Kidney tubule cell (primary cell): ENCODE measurements at regions not wholly inside any gene's neighbourhood (a gene's known extent, or its start where the extent isn't known, plus 50 kb on each side); places are given as distances from the start of the nearest gene placed in this dataset.

ENCODE experiments used
- DNase-seq: peaks from one replicate; pipeline ENCODE4 v3.0.0-alpha.2; 2018; ENCODE audit warnings: low spot score

- no peak for DNase-seq
Observed at GRCh38 chr20:52864916-52865605, 107.1 kb upstream of the TSHZ2 start.

DNA sequence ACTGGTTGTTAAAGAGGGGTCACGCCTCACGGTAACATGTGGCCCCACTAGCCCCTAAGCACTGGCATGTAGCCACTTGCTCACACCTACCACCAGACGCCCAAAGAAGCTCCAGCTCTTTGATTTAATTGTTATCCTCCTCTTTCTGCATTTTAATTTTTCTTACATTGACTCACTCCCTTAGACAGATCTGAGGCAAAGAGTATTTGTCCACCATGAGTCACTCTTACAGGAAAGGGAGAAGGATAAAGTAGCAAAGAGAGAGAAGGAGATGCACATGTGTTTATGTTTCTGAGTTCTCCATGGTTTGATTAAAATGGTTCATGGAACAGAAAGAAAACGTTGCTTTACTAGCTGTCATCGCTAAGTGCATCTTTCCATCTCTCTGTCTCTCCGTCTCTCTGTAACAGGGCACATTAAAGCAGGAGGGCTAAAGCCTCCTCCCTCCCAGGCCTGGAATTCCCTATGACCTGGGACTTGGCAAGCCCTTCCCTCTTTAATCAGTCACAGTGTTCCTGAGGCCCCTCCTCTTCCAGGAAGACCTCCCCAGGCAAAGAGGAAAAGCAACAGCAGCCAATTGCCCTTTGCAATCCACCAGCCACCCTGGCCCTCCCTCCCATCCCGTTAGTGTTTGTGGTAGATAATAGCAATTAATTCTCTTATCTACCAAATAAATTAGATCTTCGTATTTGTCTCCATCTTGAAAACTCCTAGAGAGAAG lies 112.8 kb upstream of the TSHZ2 start:
- DNase-seq = peak; percentile 69

DNA sequence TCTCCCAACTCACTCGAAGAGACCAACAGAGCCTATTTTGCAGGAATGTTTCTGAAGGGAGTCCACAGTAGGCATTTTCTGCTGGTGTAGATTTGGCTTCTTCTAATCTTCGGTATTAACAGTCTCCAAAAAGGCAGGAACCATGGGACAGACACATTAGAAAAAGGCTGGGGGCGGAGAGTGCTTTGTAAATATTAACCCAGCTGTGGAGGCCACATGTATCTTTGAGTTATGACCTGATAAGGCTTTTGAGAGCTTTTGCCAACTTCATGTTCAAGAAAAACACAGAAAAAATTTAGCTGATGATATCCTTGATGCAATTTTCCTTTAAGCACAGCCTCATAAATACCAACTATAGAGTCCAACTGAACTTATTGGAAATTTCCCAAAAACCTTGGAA lies 119.4 kb upstream of the TSHZ2 start:
- DNase-seq = no peak

GRCh38 chr20:52847731-52848359 lies 124.3 kb upstream of the TSHZ2 start:
- no peak for DNase-seq

DNA sequence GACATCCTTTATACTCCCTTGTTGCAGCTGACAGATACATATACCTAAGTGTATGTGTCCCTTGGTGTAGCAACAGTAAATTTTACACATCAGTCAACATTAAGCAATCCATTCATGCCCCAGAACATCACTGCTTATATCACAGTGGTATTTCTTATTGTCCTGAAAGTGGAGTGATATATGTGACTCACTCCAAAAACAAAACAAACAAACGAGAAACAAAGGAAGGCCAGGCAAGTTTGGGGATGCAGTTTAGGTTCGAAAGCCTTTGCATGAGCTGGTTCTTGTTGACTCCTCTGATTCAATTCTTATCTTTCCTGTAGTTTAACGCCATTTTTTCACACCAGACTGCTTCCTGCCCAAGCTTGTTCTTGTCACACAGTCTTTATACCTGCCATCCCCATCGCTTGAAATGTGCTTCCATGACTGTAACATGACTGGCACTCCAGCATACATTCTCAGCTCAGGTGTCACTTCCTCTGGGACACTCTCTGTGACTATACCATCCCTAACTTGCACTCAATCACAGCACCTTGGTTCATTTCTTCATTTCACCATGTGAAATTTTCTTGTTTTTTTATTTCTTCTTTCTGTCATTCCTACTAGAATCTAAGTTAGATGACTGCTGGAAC lies 125.0 kb upstream of the TSHZ2 start:
- no peak for DNase-seq

GRCh38 chr20:52845044-52845443 lies 127.1 kb upstream of the TSHZ2 start:
- no peak for DNase-seq

DNA sequence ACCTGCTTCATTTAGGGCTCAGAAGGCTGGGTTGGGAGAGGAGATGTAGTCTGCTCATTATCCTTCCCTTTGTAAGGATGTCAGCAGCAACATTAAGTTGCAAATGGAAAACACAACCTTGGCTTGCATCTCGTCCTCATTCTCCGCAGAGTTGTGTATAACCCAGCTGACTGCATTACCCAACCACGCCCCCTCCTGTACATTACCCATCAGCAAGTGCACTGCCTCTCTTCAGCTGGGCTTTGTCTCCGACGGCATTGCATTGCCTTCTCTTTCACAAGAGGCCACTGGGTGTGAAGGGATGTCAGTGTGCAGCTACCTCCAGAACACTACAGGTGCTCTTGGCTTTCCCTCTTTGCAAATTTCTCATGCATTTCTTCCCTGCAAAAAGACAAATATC lies 128.7 kb upstream of the TSHZ2 start:
- DNase-seq = no peak

DNA sequence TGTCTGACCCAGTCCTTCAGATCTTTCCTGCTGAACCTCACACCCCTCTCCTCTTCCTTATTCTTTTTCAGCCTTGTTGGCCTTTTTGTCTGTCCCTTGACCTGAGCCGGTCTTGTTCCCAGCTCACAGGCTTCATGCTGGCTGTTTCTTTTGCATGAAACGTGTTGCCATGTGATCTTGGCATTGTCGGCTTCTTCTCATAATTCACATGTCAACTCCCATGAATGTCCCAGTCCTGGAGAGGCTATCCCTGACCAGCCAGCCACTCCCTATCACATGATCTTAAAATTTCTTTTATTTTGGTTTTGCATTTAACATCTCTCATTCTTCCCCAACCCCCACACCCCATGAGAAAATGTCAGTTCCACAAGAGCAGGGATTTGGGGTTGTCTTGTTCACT lies 131.2 kb upstream of the TSHZ2 start:
- no peak for DNase-seq

GRCh38 chr20:52840041-52840440 lies 132.1 kb upstream of the TSHZ2 start:
- DNase-seq = no peak

DNA sequence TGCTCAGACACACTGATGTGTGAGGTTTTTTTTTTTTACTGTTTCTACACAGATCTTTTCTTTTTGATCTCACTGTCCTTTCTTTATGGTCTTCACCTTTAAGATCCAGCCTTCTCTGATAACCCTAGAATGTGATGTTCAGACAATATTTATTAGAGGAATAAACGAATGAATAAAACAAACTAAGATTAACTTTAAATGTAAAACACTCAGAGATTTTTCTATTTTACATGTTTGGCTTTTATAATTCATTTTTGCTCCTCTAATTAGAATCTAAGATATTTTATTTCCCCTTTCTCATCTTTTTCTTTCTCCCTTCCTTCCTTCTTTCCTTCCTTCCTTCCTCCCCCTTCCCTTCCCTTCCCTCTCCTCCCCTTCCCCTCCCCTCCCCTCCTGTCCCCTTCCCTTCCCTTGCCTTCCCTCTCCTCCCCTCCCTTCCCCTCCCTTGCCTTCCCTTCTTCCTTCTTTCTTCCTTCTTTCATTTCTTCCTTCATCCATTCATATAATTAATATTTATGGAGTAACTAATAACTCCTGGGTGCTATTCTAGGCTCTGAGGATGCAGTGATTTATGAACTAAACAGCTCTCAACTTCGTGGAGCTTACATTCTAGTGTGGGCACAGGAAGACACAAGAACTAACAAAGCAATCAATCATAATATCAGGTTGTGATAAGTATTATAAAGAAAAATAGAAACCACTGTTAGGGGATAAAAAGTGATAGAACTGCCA lies 133.5 kb upstream of the TSHZ2 start:
- DNase-seq = no peak

DNA sequence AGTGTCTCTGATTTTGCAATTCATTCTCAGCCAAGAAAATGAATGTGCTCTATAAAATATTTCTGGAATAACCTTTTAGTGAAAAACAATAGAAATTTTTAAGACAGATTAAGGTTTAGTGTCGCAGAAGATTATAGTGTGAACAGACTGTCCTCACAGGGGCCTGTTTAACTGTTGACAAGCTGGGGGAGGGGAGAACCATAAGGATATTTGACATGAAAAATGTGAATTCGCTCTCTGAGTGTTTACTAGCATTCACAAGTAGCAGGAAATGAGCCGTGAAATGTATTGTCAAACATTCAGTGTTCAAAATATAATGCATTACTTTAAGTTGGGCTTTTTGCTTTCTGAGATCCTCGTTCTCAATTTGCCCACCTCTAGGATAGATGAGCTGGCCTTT lies 134.8 kb upstream of the TSHZ2 start:
- DNase-seq = no peak

- DNase-seq = no peak
Observed at GRCh38 chr20:52833901-52834300, 138.3 kb upstream of the TSHZ2 start.

GRCh38 chr20:52832151-52832774 lies 139.9 kb upstream of the TSHZ2 start:
- no peak for DNase-seq

GRCh38 chr20:52830598-52830997 lies 141.6 kb upstream of the TSHZ2 start:
- no peak for DNase-seq

DNA sequence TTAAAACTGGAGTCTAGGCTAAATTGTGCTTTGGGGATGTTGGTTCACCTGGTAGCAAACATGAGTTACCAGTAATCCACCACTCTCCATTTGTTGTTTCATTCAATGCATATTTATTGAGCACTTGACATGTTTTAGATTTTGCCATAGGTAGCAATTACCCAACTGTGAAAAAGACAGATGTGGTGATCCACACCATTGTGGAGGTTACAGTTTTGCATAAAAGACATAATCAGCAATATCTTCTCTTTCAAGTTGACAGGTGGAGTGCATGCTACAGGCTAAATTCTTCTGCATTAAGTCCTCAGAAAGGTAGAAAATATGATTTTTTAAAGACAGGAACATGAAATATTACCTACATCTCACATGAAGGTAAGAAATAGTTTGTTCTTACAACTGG lies 143.0 kb upstream of the TSHZ2 start:
- no peak for DNase-seq

GRCh38 chr20:52828199-52828598 lies 144.0 kb upstream of the TSHZ2 start:
- DNase-seq = no peak

DNA sequence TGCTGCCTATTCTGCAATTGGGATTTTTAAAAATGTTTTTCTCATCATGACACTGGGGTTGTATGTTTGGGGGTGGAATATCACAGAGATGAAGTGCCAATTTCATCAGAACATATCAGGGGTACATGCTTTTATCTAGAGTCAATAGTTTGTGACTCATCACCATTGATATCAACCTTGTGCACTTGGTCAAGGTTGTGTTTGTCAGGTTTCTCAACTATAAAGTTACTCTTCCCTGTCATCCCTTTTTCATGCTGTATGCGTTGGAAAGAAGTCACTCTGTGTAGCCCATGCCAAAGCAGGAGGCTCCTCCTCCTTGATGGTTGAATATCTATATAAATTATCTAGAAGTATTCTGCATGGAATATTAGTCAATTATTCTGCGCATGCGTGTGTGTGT lies 145.4 kb upstream of the TSHZ2 start:
- DNase-seq = no peak

DNA sequence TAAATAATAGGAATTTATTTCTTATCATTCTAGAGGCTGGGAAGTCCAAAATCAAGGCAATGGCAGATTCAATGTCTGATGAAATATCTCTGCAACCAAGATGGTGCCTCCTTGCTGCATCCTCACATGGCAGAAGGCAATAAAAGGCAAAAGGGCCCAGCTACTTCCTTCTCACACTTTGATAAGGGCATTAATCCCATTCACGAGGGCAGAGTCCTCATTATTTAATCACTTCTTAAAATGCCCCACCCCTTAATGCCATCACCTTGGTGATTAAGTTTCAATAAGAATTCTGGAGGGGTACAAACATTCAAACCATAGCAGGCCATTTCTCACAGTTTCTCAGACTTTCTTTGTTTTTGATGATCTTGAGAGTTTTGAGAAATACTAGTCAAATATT lies 145.8 kb upstream of the TSHZ2 start:
- no peak for DNase-seq

- no peak for DNase-seq
Observed at GRCh38 chr20:52824494-52825216, 147.5 kb upstream of the TSHZ2 start.

DNA sequence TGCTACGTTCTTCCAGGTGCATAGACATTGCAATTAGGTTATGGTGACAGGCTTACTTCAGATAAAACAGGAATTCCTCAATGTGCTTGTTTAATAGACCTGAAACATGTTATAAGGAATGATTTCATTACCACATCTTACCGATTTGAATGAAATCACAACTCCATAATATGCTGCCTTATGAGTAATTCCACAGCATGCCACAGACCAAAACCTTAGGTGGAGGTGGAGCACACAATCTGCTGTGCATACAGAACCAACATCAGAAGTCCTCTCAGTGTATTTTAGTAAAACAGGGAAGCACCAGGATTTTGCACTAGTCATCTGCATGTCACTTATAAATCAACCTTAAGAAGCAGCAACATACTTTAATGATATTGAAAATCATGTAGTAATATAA lies 148.9 kb upstream of the TSHZ2 start:
- no peak for DNase-seq

DNA sequence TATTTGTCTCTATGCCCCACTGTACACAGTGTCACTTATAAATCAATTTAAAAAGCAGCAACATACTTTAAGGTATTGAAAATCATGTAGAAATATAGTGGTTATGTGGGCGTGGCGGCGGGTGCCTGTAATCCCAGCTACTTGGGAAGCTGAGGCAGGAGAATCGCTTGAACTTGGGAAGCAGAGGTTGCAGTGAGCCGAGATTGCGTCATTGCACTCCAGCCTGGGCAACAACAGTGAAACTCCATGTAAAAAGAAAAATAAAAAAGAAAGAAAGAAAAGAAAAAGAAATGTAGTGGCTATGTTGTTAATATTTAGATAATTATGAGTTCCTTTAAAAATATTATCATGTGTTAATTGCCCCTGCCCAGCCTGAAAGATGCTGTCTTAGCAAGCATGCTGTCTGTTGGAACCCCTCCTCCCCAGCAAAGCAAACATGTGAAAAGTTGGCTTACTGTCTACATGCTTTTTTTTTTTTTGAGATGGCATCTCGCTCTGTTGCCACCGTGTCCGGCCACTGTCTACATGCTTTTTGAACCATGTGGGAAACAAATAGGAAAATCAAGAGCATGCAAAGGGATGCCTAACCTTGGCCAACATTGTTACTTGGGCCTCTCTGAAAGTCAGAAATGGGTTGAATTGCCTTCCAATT lies 151.4 kb upstream of the TSHZ2 start:
- DNase-seq = no peak
